HG03460 (cell line): ENCODE measurements at regions not wholly inside any gene's neighbourhood (a gene's known extent, or its start where the extent isn't known, plus 50 kb on each side); places are given as distances from the start of the nearest gene placed in this dataset.
"Not testable (repeated sequence)": the region's sequence is repeated elsewhere in the genome, so short reads cannot be mapped to it uniquely, and the experiment has no call there.

ENCODE experiments used
- ATAC-seq: cut with Tn5 transposase; IDR thresholded peaks from one replicate; pipeline ENCODE4 v1.9.1; 2021; ENCODE audit not compliant: unreplicated experiment

- no peak for ATAC-seq
Measured at GRCh38 chr9:83191154-83191553, 128.2 kb upstream of the RASEF start.

GRCh38 chr9:83189026-83189425 lies 126.1 kb upstream of the RASEF start:
- not testable (repeated sequence) for ATAC-seq

- no peak for ATAC-seq
Measured at GRCh38 chr9:83188277-83188676, 125.3 kb upstream of the RASEF start.

GRCh38 chr9:83186155-83186737 lies 123.3 kb upstream of the RASEF start:
- ATAC-seq = no peak

- ATAC-seq = no peak
Measured at GRCh38 chr9:83185488-83186154, 122.7 kb upstream of the RASEF start.

GRCh38 chr9:83183621-83184020 lies 120.7 kb upstream of the RASEF start:
- no peak for ATAC-seq

- no peak for ATAC-seq
Measured at GRCh38 chr9:83182071-83182470, 119.1 kb upstream of the RASEF start.

GRCh38 chr9:83178717-83179116 lies 115.8 kb upstream of the RASEF start:
- no peak for ATAC-seq

GRCh38 chr9:83177747-83178146 lies 114.8 kb upstream of the RASEF start:
- no peak for ATAC-seq

- no peak for ATAC-seq
Measured at GRCh38 chr9:83167126-83167525, 104.2 kb upstream of the RASEF start.

- ATAC-seq = no peak
Measured at GRCh38 chr9:83166372-83166771, 103.4 kb upstream of the RASEF start.

- ATAC-seq = no peak
Measured at GRCh38 chr9:83155733-83156132, 92.8 kb upstream of the RASEF start.

GRCh38 chr9:83154821-83155220 lies 91.9 kb upstream of the RASEF start:
- peak; percentile 40 for ATAC-seq

- peak; percentile 92 for ATAC-seq
Measured at GRCh38 chr9:83154087-83154736, 91.3 kb upstream of the RASEF start.

GRCh38 chr9:83153030-83153429 lies 90.1 kb upstream of the RASEF start:
- peak; percentile 36 for ATAC-seq

- no peak for ATAC-seq
Measured at GRCh38 chr9:83151627-83152137, 88.7 kb upstream of the RASEF start.

- no peak for ATAC-seq
Measured at GRCh38 chr9:83147315-83148149, 84.6 kb upstream of the RASEF start.

GRCh38 chr9:83146325-83146724 lies 83.4 kb upstream of the RASEF start:
- ATAC-seq = no peak

- ATAC-seq = peak; percentile 57
Measured at GRCh38 chr9:83144492-83144891, 81.5 kb upstream of the RASEF start.

- no peak for ATAC-seq
Measured at GRCh38 chr9:83142389-83142788, 79.4 kb upstream of the RASEF start.

- ATAC-seq = no peak
Measured at GRCh38 chr9:83141887-83142286, 78.9 kb upstream of the RASEF start.
